GM20000 (cell line): ENCODE measurements at regions not wholly inside any gene's neighbourhood (a gene's known extent, or its start where the extent isn't known, plus 50 kb on each side); places are given as distances from the start of the nearest gene placed in this dataset.

ENCODE experiments used
- DNase-seq: peaks from one replicate; pipeline ENCODE4 v3.0.0; 2012; ENCODE audit warnings: low spot score
- TF ChIP-seq, protein P1 (sequence below): IDR thresholded peaks from 2 replicates; pipeline ENCODE4 v1.5.1; 2012; ENCODE audit warnings: mild to moderate bottlenecking, control low read depth; ENCODE audit errors: extremely low read depth, missing control alignments

- DNase-seq, result no peak
These were observed 78.2 kb upstream of the ARID1B start for GRCh38 chr6:156699017-156699421.

DNA sequence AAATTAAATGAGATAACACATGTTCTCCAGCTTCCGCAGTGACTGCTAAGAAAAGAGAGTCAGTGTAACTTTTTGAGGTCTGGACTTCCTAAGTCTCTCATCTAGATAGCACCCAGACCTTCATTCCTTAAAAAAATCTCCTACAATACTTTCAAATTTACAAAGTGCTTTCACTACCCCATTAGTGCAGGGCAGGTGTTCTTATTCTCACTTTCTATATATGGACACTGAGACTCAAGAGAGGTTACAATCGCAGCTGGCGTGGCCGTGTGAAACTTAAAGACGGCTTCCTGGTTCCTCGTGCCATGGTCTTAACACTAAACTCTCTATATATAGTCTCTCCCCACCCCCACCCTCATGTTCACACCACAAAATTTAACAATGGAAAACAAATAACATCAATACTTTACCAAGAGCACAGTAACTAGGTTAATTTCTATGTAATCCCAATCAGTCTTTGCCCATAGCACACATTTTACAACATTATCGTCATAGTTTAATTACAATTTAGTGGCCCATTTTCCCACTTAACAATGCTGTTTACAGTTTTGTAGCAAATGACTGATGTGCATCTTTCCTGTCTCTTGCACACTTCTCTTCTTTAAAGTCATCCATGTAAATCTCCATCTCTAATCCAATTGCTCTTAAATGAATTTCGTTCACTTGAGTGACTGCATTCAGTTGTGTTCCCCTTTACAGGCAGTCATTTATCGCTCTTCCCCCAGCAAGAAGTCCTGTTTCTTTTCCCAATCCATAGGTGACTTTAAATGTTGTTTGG, 78.8 kb upstream of the ARID1B start:
- TF ChIP-seq, protein P1, sequence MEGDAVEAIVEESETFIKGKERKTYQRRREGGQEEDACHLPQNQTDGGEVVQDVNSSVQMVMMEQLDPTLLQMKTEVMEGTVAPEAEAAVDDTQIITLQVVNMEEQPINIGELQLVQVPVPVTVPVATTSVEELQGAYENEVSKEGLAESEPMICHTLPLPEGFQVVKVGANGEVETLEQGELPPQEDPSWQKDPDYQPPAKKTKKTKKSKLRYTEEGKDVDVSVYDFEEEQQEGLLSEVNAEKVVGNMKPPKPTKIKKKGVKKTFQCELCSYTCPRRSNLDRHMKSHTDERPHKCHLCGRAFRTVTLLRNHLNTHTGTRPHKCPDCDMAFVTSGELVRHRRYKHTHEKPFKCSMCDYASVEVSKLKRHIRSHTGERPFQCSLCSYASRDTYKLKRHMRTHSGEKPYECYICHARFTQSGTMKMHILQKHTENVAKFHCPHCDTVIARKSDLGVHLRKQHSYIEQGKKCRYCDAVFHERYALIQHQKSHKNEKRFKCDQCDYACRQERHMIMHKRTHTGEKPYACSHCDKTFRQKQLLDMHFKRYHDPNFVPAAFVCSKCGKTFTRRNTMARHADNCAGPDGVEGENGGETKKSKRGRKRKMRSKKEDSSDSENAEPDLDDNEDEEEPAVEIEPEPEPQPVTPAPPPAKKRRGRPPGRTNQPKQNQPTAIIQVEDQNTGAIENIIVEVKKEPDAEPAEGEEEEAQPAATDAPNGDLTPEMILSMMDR, result no peak
- peak; percentile 51 for DNase-seq

More at GRCh38 chr6:156699017-156699421, 78.2 kb upstream of the ARID1B start:
- TF ChIP-seq, protein P1, result no peak

DNA sequence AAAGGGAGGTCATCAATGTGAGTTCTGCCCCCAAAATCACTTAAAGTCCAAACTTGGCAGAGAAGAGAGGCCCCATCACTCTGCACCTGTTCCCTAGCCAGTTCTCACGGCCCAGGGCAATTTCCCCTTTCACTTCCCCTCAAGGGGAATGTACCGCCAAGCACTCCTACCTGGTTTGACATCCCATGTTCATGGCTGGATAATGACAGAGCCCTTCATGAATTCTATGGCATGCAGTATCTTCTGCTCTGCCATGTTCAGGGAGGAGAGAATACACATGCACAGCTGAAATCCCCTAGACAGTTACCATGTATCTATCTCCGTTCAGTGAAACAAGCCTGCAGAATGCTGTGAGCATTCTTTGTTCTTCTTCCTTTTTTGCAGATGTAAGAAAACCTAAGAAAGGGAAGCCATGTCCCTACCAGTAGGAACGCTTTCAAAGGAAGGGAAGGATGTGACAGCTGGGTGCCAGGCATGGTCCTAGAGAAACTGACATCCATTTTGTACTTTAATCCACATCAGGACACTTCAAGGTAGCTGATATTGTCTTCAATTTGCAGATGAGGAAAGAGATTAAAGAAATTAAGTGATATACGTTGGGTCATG, 79.8 kb upstream of the ARID1B start:
- TF ChIP-seq, protein P1, result no peak
- DNase-seq, result no peak

GRCh38 chr6:156695742-156696141, 81.4 kb upstream of the ARID1B start:
- TF ChIP-seq, protein P1, result no peak
- no peak for DNase-seq

- TF ChIP-seq, protein P1, result no peak
- DNase-seq, result no peak
These were observed 82.5 kb upstream of the ARID1B start for GRCh38 chr6:156694679-156695078.

- peak; percentile 77 for DNase-seq
- TF ChIP-seq, protein P1, result no peak
These were observed 86.2 kb upstream of the ARID1B start for GRCh38 chr6:156691018-156691417.

GRCh38 chr6:156689656-156690055, 87.5 kb upstream of the ARID1B start:
- DNase-seq, result no peak
- TF ChIP-seq, protein P1, result no peak
